Mucosa of stomach (tissue), 1 donor: ENCODE measurements at regions not wholly inside any gene's neighbourhood (a gene's known extent, or its start where the extent isn't known, plus 50 kb on each side); places are given as distances from the start of the nearest gene placed in this dataset.

Experiments
- H3K27me3 ChIP-seq: one replicate; pipeline ENCODE4 v1.7.0; 2013; ENCODE audit warnings: mild to moderate bottlenecking, low read length; ENCODE audit not compliant: control insufficient read depth, insufficient read depth
- H3K36me3 ChIP-seq: one replicate; pipeline ENCODE4 v1.7.0; 2013; ENCODE audit warnings: low read length; ENCODE audit not compliant: control insufficient read depth, insufficient read depth
- H3K4me1 ChIP-seq: one replicate; pipeline ENCODE4 v1.7.0; 2013; ENCODE audit warnings: mild to moderate bottlenecking, low read length; ENCODE audit not compliant: control insufficient read depth, insufficient read depth
- H3K4me3 ChIP-seq: one replicate; pipeline ENCODE4 v1.7.0; 2013; ENCODE audit warnings: low read length
- H3K9ac ChIP-seq: one replicate; pipeline ENCODE4 v1.7.0; 2013; ENCODE audit warnings: mild to moderate bottlenecking, low read length, moderate library complexity
- H3K9me3 ChIP-seq: one replicate; pipeline ENCODE4 v1.7.0; 2013; ENCODE audit warnings: mild to moderate bottlenecking, low read length, moderate library complexity; ENCODE audit not compliant: control insufficient read depth
- donor health status: Pancreatic carcinoma.

DNA sequence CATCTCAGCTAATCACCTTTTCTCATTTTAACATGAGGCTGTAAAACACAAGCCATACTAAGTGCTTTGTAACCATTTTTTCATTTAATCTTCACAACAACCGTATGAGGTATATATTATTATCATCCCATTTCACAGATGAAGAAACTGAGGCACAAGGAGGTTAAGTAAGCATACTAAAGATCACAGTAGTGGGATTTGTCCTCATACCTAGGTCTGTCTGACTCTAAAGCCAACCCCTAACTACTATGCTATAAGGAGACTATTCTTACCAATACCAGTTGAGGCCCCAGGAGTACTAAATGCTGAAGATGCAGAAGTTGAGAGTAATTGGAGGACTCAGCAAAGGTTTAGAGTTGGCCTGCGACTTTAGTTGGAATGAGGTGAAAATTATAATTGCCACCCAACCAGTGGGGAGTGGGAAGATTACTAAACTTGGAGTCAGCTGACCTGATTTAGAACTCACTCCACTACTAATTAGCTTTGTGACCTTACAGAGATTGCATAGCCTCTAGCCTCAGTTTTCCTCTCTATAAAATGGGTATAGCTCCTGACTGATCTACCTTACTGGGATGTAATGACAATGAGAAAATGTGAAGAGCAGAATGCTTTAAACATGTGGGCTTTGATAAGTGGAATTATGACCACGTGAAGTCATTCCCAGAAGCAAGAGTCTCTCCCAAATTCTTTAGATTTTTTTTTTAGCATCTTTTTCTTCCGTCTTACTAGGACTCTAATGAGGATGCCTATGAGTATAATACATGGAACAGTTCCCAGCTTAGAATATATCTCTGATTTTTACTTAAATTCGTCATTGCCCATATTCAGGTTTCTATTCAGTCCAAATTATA lies 85.8 kb upstream of the IPO9 start:
- Histone ChIP-seq H3K27me3 (no peaks in the 10 kb centered on the region), H3K36me3 (no peaks in the 10 kb centered on the region), H3K4me1 (peaks cover 28% of the 10 kb centered on the region), H3K9ac (no peak overlapping the region), H3K4me3 (no peak overlapping the region), H3K9me3 (no peaks in the 10 kb centered on the region)

DNA sequence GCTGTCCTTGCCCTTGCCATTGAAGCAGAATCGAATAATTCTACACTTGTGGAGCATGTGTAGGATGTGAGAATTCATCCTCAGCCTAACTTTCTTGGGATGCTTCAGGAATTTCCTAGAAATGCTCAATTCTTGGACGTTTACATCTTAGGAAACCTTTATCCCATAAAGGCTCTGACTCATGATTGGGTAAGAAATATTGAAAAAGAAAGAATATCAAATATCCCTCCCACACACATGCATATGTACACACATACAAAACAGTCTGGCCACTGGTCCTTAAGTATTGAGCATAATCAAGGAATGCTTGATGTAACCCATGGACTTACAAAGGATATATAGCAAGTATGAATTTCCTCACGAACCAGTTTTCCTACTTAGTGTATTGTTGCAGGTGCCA lies 83.9 kb upstream of the IPO9 start:
- Histone ChIP-seq H3K9me3 (no peaks in the 10 kb centered on the region), H3K27me3 (no peaks in the 10 kb centered on the region), H3K36me3 (no peaks in the 10 kb centered on the region), H3K4me1 (peaks cover 25% of the 10 kb centered on the region), H3K9ac (no peak overlapping the region), H3K4me3 (no peak overlapping the region)

DNA sequence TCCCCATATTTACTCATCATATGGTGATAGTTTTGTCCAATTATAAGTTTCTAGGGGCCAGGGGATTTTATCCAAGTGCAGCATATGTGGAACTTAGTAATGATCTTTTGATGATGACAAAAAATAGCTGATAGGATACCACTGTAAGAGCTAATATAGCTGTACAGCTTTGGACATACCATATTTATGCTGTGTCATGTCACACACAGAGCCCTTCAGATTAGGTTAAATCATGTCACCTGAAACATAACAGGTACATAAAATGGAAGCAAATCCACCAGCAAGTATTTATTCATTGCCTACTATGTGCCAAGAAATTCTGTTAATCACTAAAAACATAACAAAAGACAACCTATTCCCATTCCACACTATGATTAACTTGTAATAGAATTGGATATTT lies 82.8 kb upstream of the IPO9 start:
- H3K9ac ChIP-seq: no peak overlapping the region
- H3K9me3 ChIP-seq: no peaks in the 10 kb centered on the region
- no peaks in the 10 kb centered on the region for H3K27me3 ChIP-seq
- no peak overlapping the region for H3K4me3 ChIP-seq
- H3K36me3 ChIP-seq: no peaks in the 10 kb centered on the region
- H3K4me1 ChIP-seq: peaks cover 20% of the 10 kb centered on the region

DNA sequence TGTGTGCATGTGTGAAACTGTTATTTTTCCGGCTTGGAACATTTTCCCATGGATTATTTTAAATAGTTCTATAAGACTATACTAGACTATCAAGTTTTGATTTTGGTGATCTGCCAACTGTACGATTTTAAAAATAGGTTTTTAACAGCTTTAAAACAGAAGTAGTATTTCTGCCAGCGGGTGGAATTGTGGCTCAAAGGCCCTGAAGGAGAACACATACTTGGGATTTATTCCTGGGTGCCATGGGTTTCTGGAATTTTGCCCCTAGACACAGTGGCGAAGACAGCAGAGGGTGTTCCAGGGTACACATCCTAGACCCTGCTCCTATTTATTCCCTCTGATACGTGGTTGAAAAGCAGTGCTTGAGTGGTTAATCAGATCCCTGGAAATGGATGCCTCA lies 81.7 kb upstream of the IPO9 start:
- no peaks in the 10 kb centered on the region for H3K36me3 ChIP-seq
- peaks cover 11% of the 10 kb centered on the region for H3K4me1 ChIP-seq
- H3K4me3 ChIP-seq: no peak overlapping the region
- H3K9me3 ChIP-seq: no peaks in the 10 kb centered on the region
- no peak overlapping the region for H3K9ac ChIP-seq
- H3K27me3 ChIP-seq: no peaks in the 10 kb centered on the region

DNA sequence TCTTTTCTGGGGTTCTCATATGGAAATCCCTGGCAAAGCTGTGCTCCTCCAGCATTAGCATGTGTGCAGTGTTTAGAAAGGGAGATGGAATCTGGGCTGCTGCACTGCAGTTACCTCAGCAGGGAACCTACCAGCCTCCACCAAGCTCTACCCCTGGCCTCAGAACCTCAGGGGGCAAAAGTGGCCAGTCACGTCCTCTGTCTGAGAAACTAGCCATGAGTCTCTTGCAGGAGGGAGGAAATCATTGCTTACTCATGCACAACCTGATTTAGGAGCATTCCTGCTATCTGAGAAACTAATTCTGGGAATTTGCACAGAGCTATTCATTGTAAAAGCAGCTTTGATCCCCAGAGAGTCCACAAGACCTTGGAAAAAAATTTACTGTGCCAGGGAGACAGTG lies 80.6 kb upstream of the IPO9 start:
- H3K4me3 ChIP-seq: no peak overlapping the region
- peaks cover 11% of the 10 kb centered on the region for H3K4me1 ChIP-seq
- no peak overlapping the region for H3K9ac ChIP-seq
- no peaks in the 10 kb centered on the region for H3K27me3 ChIP-seq
- no peaks in the 10 kb centered on the region for H3K9me3 ChIP-seq
- H3K36me3 ChIP-seq: no peaks in the 10 kb centered on the region

DNA sequence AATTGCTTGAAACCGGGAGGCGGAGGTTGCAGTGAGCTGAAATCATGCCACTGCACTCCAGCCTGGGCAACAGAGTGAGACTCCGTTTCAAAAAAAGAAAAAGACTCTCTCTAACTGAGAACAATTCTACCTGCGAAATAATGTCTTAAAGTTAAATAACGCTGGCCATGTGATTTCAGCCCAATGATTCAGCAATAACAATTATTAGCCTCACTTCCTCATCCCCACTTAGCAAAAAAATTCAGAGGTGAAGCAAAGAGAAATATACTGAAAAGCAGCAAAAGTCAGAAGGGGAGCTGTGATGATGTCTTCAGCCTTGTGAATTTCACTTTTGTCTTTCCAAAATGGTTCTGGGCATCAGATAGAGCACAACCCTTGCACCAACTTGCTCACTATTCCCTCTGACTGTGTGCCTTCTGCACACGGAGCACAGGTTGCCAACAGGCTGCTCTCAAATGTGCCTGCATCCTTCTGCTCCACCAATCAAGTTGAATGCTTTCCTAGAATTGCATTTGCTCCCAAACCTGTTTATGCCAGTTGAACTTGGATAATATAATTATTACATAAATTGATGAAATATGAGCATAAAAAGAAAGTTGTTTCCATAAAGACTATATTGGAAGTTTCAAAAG lies 79.8 kb upstream of the IPO9 start:
- Histone ChIP-seq H3K27me3 (no peaks in the 10 kb centered on the region), H3K9me3 (no peaks in the 10 kb centered on the region), H3K9ac (no peak overlapping the region), H3K36me3 (no peaks in the 10 kb centered on the region), H3K4me3 (no peak overlapping the region), H3K4me1 (peaks cover 11% of the 10 kb centered on the region)

DNA sequence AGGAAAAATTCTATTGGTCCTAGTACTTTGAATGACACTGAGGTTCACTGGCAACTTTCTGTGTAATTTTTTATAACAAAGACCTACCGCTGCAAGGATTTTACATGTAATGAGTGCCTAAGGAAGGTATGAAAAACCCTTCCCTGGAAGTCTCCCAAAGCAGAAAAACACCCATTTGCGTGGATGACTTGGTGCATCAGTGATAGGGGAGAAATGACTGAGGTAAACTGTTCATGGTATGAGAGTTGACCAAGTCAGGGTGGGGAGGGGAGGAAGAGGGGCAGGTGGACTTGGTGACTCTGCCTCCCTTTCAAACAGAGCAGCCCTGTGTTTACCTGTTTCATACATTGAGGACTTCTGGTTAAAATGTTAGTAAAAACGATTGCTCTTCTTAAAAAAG lies 78.8 kb upstream of the IPO9 start:
- no peaks in the 10 kb centered on the region for H3K27me3 ChIP-seq
- no peak overlapping the region for H3K4me3 ChIP-seq
- H3K4me1 ChIP-seq: peaks cover 9% of the 10 kb centered on the region
- H3K9ac ChIP-seq: no peak overlapping the region
- H3K36me3 ChIP-seq: no peaks in the 10 kb centered on the region
- H3K9me3 ChIP-seq: no peaks in the 10 kb centered on the region

DNA sequence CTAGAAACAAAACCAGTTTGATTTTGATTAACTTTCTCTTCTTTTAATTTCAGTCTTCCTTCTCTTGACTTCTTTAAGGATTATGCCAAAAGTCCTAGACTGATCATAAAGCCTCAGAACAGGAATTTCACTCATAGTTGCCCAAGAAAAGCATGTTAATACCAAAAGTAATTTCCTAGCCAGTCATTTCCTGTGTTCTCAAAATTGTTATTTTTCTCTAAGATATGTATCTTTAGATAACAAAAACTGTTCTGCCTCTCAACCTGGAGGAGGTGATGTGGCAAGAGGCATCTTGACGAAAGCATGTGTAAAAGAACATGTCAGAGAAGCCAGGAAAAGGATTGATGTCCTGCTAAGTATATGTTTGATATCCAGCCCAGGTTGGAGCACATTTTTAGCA lies 78.0 kb upstream of the IPO9 start:
- no peaks in the 10 kb centered on the region for H3K36me3 ChIP-seq
- H3K4me1 ChIP-seq: peaks cover 5% of the 10 kb centered on the region
- H3K27me3 ChIP-seq: no peaks in the 10 kb centered on the region
- H3K9me3 ChIP-seq: no peaks in the 10 kb centered on the region
- no peak overlapping the region for H3K9ac ChIP-seq
- no peak overlapping the region for H3K4me3 ChIP-seq

DNA sequence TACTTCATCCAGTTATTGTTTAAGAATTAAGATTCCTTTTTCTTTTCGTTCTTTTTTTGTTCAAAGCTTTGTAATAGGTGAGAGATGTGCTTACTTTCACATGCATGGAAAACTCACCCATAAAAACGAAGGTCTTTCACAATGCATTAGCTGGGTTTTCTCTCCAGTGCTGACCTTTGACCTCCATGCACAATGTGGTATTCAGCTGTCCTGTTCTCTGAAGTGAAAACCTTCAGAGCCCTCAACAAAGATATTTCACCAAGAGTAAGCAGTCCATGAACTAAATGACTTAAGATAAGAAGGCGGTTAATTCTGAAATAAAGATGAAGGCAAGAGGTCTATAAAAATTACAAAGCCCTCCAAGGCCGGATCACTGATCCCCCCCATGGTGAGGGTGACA lies 77.1 kb upstream of the IPO9 start:
- no peak overlapping the region for H3K4me3 ChIP-seq
- H3K9ac ChIP-seq: no peak overlapping the region
- H3K9me3 ChIP-seq: no peaks in the 10 kb centered on the region
- no peaks in the 10 kb centered on the region for H3K36me3 ChIP-seq
- no peaks in the 10 kb centered on the region for H3K27me3 ChIP-seq
- H3K4me1 ChIP-seq: peaks cover 5% of the 10 kb centered on the region

DNA sequence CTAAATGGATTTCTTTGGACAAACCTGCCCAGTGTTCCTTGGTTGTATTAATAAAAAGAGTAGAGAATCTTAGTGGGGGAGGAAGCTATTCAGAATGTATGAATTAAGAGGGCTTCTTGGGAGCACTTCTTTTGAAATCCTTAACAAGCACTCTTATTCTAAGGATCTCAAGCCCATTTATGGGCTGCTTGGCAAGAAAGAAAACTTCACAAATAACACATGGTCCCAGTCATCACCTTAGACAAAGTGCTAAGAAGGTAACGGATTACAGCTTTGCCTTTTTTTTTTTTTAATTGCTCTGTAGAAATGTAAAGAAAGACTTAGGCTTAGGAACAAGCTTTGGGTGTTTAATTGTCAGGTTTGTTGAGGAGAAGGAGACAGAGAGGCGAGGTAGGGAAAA lies 76.6 kb upstream of the IPO9 start:
- Histone ChIP-seq H3K9me3 (no peaks in the 10 kb centered on the region), H3K9ac (no peak overlapping the region), H3K36me3 (no peaks in the 10 kb centered on the region), H3K4me3 (no peak overlapping the region), H3K4me1 (peaks cover 5% of the 10 kb centered on the region), H3K27me3 (no peaks in the 10 kb centered on the region)

DNA sequence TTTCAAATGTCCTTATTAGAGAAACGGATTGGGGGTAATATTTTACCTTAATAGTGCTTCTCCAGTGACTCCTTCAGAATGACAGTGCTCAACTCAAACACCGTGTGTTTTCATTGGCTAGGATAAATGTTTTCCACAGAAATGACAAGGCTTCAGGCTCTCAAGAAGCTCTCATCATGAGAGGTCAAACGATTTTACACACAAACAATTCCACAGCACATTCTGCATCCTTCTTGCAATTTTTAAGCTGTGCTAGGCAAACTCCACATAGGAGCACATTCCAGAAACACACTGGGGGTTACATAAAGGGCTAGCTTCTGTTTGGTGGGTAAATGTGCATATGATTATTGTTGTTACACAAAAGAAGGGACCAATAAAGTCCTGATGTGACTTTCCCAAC lies 75.5 kb upstream of the IPO9 start:
- H3K4me1 ChIP-seq: peaks cover 2% of the 10 kb centered on the region
- H3K36me3 ChIP-seq: no peaks in the 10 kb centered on the region
- H3K27me3 ChIP-seq: no peaks in the 10 kb centered on the region
- no peaks in the 10 kb centered on the region for H3K9me3 ChIP-seq
- H3K9ac ChIP-seq: no peak overlapping the region
- no peak overlapping the region for H3K4me3 ChIP-seq

DNA sequence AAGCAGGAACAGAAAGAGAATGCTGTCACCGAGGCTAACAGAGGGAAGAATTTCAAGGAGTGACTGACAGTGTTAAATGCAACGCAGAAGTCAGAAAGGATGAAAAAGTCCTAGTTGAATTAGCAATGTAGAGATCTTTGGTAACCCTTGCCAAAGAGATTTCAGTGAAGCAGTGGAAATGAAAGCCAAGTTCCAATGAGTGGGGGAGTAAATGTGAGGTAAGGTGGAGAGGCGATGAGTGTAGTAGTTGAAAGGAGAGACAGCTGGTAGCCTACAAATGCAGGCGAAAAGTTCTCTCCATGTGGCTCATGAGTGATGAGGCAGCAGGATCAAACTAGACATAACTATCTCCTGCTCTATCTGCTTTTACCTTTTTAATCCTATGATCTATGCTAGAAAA lies 74.6 kb upstream of the IPO9 start:
- Histone ChIP-seq H3K4me3 (no peak overlapping the region), H3K4me1 (no peaks in the 10 kb centered on the region), H3K27me3 (no peaks in the 10 kb centered on the region), H3K9me3 (no peaks in the 10 kb centered on the region), H3K36me3 (no peaks in the 10 kb centered on the region), H3K9ac (no peak overlapping the region)
